SU-DHL-6 (cell line): ENCODE measurements at regions not wholly inside any gene's neighbourhood (a gene's known extent, or its start where the extent isn't known, plus 50 kb on each side); places are given as distances from the start of the nearest gene placed in this dataset.

Source experiments
- H2AFZ ChIP-seq: fragments of 200-600 bp; sonication (generic); 2 replicates; pipeline ENCODE4 v1.6.1; 2014; ENCODE audit warnings: low read depth, mild to moderate bottlenecking, moderate library complexity, mixed read lengths, antibody characterized with exemption, low read length; ENCODE audit not compliant: severe bottlenecking
- H3F3A ChIP-seq: fragments of 200-600 bp; shearing (Covaris generic); 2 replicates; pipeline ENCODE4 v1.6.0; 2016; ENCODE audit warnings: antibody characterized with exemption, mild to moderate bottlenecking; ENCODE audit not compliant: insufficient read depth
- H3K27ac ChIP-seq: fragments of 200-600 bp; sonication (generic); 2 replicates; pipeline ENCODE4 v1.5.1; 2016; ENCODE audit warnings: low read depth, mild to moderate bottlenecking, low read length, moderate library complexity, mixed read lengths
- H3K27me3 ChIP-seq: fragments of 200-600 bp; sonication (generic), shearing (Covaris generic); 2 replicates; pipeline ENCODE4 v1.6.0; 2014; ENCODE audit warnings: mild to moderate bottlenecking, low read length
- H3K36me3 ChIP-seq: fragments of 200-600 bp; sonication (generic); 2 replicates; pipeline ENCODE4 v1.6.1; 2014; ENCODE audit warnings: mild to moderate bottlenecking, low read length, mixed read lengths
- H3K4me2 ChIP-seq: fragments of 300-600, 200-600 bp; shearing (Covaris generic), sonication (generic); 2 replicates; pipeline ENCODE4 v1.6.0; 2014; ENCODE audit warnings: low read length, low read depth, mild to moderate bottlenecking; ENCODE audit not compliant: poor library complexity, severe bottlenecking
- H3K4me3 ChIP-seq: fragments of 200-600 bp; sonication (generic); 2 replicates; pipeline ENCODE4 v1.5.1; 2014; ENCODE audit warnings: antibody characterized with exemption, low read length, mild to moderate bottlenecking, mixed read lengths; ENCODE audit not compliant: insufficient read depth, poor library complexity, severe bottlenecking
- H3K79me2 ChIP-seq: fragments of 200-600 bp; sonication (generic); 2 replicates; pipeline ENCODE4 v1.6.1; 2014; ENCODE audit warnings: mild to moderate bottlenecking, low read length, moderate library complexity; ENCODE audit not compliant: insufficient read depth
- H3K9ac ChIP-seq: fragments of 200-600 bp; sonication (generic); 2 replicates; pipeline ENCODE4 v1.7.0; 2014; ENCODE audit warnings: mild to moderate bottlenecking, low read length
- H3K9me2 ChIP-seq: fragments of 200-600 bp; sonication (generic); replicated peaks from 2 replicates; pipeline ENCODE4 v1.6.1; 2014; ENCODE audit warnings: low read length; ENCODE audit not compliant: insufficient read depth
- H3K9me3 ChIP-seq: fragments of 200-600 bp; sonication (generic); 2 replicates; pipeline ENCODE4 v1.6.1; 2014; ENCODE audit warnings: low read length, mixed read lengths; ENCODE audit not compliant: insufficient read depth
- H4K20me1 ChIP-seq: fragments of 200-600 bp; sonication (generic); 2 replicates; pipeline ENCODE4 v1.6.1; 2014; ENCODE audit warnings: low read depth, mild to moderate bottlenecking, antibody characterized with exemption, low read length, moderate library complexity, mixed read lengths
- EZH2phosphoT487 ChIP-seq: fragments of 200-600 bp; sonication (generic), shearing (Covaris generic); conservative IDR thresholded peaks from 2 replicates; pipeline ENCODE4 v1.6.1; 2018; ENCODE audit warnings: mild to moderate bottlenecking, antibody characterized with exemption, low read length, moderate library complexity, mixed read lengths
- TF ChIP-seq, protein P1 (sequence below): fragments of 200-600 bp; sonication (generic); IDR thresholded peaks from one replicate; pipeline ENCODE4 v1.5.1; 2017; ENCODE audit warnings: antibody characterized with exemption, mild to moderate bottlenecking, low read length, moderate library complexity; ENCODE audit not compliant: insufficient read depth, poor library complexity, severe bottlenecking

DNA sequence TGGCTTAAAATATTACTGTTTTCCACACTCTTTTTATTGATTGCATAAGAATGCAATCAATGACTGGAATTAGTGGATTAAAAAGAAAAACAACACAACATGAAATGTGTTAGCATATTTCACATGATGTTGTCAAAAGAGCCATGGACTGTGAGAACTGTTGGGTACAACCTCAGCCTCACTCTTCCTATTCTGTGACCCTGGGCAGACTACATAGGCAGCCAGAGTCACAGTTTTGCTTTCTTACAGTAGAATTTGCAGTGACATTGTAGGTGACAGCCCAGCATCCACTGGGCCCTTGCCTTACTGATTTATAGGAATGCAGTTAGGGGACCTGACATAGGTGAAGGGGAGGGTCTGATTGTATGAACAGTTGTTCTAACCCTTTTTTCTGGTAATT is 471.4 kb upstream of the SLC35B3 start:
- TF ChIP-seq EZH2phosphoT487: no peak
- TF ChIP-seq, protein P1, sequence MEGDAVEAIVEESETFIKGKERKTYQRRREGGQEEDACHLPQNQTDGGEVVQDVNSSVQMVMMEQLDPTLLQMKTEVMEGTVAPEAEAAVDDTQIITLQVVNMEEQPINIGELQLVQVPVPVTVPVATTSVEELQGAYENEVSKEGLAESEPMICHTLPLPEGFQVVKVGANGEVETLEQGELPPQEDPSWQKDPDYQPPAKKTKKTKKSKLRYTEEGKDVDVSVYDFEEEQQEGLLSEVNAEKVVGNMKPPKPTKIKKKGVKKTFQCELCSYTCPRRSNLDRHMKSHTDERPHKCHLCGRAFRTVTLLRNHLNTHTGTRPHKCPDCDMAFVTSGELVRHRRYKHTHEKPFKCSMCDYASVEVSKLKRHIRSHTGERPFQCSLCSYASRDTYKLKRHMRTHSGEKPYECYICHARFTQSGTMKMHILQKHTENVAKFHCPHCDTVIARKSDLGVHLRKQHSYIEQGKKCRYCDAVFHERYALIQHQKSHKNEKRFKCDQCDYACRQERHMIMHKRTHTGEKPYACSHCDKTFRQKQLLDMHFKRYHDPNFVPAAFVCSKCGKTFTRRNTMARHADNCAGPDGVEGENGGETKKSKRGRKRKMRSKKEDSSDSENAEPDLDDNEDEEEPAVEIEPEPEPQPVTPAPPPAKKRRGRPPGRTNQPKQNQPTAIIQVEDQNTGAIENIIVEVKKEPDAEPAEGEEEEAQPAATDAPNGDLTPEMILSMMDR: no peak
- Histone ChIP-seq H3K9me2 (no peaks in the 10 kb centered on the region), H3K9ac (no peak overlapping the region), H3K79me2 (no peaks in the 10 kb centered on the region), H3F3A (no peaks in the 10 kb centered on the region), H3K4me3 (no peak overlapping the region), H3K36me3 (no peaks in the 10 kb centered on the region), H3K27me3 (no peaks in the 10 kb centered on the region), H3K27ac (no peak overlapping the region), H3K9me3 (no peaks in the 10 kb centered on the region), H4K20me1 (no peaks in the 10 kb centered on the region), H2AFZ (no peak overlapping the region), H3K4me2 (no peak overlapping the region)

DNA sequence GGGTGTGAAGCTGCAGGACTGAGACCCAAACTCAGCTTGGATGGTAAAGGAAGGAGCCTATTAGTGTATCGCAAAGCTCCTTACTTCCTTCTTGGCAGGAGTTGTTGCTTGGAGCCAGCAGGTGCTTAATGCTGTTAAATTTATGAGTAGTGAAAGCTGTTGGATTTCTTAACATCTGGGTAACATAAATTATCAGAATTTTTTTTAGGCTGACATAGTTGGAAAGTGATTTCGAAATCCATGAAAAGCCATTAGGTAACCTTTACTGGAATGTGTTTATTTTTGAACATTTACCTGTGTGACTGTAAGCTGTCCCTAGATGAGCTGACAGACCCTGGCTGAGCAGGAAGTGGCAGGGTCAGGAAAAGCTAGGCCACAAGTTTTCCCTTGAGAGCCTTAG is 470.4 kb upstream of the SLC35B3 start:
- no peak overlapping the region for H3K27ac ChIP-seq
- no peaks in the 10 kb centered on the region for H3F3A ChIP-seq
- H3K27me3 ChIP-seq: no peaks in the 10 kb centered on the region
- H3K36me3 ChIP-seq: no peaks in the 10 kb centered on the region
- H3K4me2 ChIP-seq: no peak overlapping the region
- H3K79me2 ChIP-seq: no peaks in the 10 kb centered on the region
- no peak overlapping the region for H3K4me3 ChIP-seq
- no peak for TF ChIP-seq EZH2phosphoT487
- TF ChIP-seq, protein P1: no peak
- no peak overlapping the region for H2AFZ ChIP-seq
- H3K9me2 ChIP-seq: no peaks in the 10 kb centered on the region
- no peaks in the 10 kb centered on the region for H4K20me1 ChIP-seq
- no peak overlapping the region for H3K9ac ChIP-seq
- H3K9me3 ChIP-seq: no peaks in the 10 kb centered on the region

DNA sequence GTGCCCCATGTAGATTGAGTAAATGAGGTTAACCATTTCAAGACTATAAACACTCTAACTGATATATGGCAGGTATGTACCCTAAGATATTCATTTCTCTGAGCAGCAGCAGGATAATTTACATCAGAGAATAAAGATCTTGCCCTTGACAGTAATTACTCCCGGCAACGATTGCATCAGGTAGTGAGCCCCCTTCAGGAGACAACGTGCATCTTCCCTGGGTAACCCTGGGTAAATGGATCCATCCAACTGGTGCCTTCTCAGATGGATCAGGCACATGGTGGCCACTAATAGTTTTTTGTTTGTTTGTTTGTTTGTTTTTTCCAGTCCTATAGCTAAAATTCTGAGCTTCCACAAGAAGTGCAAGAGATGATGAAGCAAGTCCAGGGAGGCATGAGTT is 469.4 kb upstream of the SLC35B3 start:
- Histone ChIP-seq H3K4me2 (no peak overlapping the region), H3F3A (no peaks in the 10 kb centered on the region), H3K27ac (no peak overlapping the region), H3K9ac (no peak overlapping the region), H3K79me2 (no peaks in the 10 kb centered on the region), H3K9me3 (no peaks in the 10 kb centered on the region), H3K9me2 (no peaks in the 10 kb centered on the region), H3K4me3 (no peak overlapping the region), H4K20me1 (no peaks in the 10 kb centered on the region), H3K36me3 (no peaks in the 10 kb centered on the region), H3K27me3 (no peaks in the 10 kb centered on the region), H2AFZ (no peak overlapping the region)
- TF ChIP-seq EZH2phosphoT487: no peak
- TF ChIP-seq, protein P1: peak; percentile 15
